Activated CD4-positive, alpha-beta T cell treated with anti-CD3 and anti-CD28 coated beads for 24 hours (primary cell): ENCODE measurements at regions not wholly inside any gene's neighbourhood (a gene's known extent, or its start where the extent isn't known, plus 50 kb on each side); places are given as distances from the start of the nearest gene placed in this dataset.
"Not testable (repeated sequence)": the region's sequence is repeated elsewhere in the genome, so short reads cannot be mapped to it uniquely, and the experiment has no call there.

Experiments
- DNase-seq, 2 donors: peaks; one replicate each; pipeline ENCODE4 v3.0.0-alpha.2; 2020; ENCODE audit warnings: low read depth in 2 of 2

DNA sequence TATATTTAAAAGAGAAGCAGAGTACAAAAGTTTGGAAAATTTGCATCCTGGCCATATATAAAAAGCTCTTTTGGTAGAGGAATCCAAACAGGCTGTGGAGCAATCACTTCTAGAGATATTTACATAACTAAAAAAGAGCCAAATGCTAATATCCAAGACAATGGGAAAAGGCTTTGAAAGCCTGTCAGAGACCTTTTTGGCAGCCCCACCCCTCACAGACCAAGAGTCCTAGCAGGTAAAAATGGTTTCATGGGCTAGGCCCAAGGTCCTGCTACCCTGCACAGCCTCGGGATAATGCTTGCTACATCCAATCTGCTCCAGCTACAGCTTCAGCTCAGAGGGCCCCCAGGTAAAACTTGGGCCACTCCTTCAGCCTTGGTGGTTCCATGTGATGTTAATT is 430.2 kb upstream of the KCND2 start:
- no peak for DNase-seq

DNA sequence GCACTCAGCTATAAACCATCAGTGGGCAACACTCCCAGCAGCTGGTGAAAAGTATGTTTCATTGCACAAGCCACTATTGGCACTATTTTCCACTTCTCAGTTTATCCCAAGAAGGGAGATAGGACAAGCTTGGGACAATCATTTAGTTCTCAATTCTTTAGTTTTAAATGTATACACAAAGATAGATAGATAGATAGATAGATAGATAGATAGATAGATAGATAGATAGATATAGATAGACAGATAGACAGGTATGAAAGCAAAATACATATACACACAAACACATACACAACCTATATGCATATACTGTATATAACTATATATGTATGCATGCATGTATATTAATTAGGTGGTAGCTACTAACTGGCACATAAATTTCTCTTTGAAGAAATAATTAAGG is 411.6 kb upstream of the KCND2 start:
- DNase-seq = no peak

DNA sequence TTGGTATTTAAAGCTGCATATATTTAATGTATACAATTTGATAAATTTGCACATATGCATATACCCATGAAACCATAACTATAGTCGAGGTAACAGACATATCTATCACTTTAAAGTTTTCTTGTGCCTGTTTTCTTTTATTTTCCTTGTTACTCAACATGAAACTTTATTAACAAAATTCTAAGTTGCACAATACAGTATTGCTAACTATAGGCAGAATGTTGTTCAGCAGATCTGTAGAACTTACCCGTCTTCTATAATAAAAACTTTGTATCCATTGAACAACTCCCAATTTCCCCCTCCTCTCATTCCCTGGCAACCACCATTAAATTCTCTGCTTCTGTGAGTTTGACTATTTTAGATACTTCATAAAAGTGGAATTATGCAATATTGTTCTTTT is 404.6 kb upstream of the KCND2 start:
- no peak for DNase-seq

DNA sequence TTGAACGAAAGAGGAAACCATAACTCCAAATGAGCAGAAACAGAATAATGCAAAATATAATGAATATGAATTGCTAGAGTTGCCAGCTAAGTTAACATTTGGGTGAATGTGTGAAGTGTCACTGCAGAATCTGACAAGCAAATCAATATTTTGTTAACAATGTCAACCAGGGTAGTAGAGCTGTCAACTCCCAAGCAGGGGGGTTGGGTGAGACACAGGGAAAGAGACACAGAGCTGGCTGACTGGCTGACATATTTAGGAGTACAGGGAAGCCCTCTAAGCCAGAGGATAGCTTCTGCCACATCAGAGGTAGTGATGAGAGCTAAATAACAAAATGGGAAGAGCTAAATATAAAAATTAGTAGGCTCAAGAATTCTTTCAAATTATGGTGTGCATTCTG is 393.1 kb upstream of the KCND2 start:
- no peak for DNase-seq

DNA sequence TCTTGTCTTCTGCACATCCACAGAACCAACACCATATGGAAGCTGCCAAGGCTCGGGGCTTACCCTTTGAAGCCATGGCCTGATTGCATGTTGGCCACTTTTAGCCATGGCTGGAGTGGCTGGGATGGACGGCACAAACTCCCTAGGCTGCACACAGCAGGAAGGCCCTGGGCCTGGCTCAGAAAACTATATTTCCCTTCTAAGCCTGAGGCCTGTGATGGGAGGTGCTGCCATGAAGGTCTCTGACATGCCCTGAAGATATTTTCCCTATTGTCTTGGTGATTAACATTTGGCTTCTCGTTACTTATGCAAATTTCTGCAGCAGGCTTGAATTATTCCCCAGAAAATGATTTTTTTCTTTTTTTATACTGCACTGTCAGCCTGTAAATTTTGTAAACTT is 387.0 kb upstream of the KCND2 start:
- DNase-seq = no peak

DNA sequence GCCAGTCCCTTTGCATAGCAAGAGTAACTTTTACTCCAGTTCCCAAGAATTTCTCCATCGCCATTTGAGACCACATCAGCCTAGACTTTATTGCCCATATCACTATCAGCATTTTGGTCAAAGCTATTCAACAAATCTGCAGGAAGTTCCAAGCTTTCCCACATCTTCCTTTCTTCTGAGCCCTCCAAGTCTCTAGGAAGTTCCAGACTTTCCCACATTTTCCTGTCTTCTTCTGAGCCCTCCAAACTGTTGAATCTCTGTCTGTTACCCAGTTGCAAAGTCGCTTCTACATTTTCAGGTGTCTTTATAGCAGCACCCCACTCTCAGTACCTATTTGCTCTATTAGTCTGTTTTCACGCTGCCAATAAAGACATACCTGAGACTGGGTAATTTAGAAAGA is 386.4 kb upstream of the KCND2 start:
- DNase-seq = not testable (repeated sequence)

DNA sequence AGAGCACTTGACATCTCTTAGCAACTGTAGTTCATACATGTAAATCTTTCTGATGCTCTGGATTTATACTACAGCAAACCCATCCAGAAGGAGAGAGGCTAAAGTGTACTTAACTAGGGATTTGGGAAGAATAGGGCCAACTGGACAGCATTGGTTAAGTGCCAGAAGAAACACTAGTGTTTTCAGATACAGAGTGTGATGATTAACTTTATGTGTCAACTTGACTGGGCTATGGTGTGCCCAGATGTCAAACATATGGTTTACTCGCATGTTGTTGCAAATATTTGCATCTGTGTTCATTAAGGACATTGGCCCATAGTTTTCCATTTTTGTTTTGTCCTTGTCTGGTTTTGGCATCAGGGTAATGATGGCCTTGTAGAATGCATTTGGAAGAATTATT is 384.7 kb upstream of the KCND2 start:
- DNase-seq = no peak

DNA sequence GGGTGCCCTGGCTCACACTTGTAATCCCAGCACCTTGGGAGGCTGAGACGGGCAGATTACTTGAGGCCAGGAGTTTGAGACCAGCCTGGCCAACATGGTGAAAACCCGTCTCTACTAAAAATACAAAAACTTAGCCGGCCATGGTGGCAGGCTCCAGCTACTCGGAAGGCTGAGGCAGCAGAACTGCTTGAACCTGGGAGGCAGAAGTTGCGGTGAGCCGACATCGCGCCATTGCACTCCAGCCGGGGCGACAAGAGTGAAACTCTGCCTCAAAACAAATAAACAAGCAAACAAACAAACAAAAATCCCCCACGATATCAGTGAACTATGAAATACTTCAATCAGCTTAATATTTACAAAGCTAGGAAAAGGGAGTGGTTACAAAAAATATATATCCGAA is 382.3 kb upstream of the KCND2 start:
- DNase-seq = no peak

DNA sequence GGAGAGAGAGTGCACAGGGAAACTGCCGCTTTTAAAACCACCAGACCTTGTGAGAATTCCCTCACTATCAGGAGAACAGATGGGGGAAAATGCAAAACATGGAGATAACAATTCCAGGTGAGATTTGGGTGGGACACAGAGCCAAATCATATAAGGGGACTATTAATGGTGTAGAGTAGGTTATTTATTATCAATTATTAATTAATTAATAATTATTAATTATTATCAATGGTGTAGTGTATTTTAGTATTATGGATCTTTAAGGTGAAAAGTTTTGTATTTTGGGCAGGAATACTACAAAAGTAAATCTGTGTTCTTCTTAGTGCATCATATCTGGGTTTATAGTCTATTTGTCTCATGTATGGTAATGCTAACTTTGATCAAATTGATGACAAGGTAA is 377.7 kb upstream of the KCND2 start:
- DNase-seq = no peak

DNA sequence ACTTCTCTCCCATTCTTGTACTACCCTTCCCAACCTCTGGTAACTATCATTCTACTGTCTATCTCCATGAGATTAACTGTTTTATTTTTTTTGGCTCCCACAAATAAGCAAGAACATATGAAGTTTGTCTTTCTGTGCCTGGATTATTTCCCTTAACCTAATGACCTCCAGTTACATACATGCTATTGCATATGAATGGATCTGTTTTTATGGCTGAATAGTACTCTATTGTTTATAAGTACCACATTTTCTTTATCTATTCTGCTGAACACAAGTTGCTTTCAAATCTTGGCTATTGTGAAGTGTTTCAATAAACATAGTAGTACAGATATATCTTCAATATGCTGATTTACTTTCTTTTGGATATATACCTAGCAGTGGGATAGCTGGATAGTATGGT is 376.6 kb upstream of the KCND2 start:
- DNase-seq = no peak

DNA sequence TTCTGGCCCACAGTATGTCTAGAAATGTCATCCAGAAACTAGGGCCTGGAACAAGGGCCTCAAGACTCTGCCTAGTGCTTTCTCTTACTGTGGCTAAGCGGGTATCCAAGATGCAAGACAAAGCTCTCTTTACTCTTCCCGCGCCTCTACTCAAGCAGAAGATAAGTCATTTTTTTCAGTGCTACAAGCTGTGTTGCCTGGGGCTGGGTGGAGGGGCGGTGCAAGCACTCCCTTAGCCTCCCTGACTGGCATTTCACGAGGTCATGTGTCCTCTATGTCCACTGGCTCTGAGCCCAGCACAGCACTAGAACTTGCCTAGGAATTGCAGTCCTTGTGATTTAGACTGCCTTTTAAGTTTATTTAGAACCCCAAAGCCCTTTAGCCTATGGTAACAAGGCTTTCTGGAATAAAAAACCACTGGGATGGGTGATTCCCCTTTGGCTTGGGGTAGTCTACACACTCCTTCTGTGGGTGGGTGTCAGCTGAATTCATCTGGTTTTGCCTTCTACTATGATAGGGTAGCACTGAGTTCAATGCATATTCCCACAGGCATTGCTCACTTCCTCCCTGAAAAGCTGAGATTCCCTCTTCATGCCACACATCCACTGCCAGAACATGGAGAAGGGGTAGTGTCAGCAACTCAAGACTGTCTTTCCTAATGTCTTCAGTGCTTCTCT is 371.8 kb upstream of the KCND2 start:
- DNase-seq = no peak

DNA sequence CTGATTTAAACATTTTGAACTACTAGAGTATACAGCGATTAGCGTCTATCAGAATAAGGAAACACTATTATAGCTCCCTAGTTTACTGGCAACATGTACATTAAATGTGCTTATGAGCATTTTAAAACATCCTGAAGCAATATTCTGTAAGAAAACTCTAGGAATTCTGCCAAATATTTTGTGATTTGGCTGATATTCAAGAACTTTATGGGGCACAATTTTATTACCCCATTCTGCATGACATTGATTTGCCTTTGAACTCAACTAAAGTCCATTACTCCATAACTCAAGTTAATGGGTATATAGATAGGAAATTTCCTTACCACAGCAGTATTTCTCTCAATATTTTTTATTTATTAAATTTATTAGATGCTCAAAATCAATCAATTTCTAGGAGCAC is 369.9 kb upstream of the KCND2 start:
- no peak for DNase-seq

DNA sequence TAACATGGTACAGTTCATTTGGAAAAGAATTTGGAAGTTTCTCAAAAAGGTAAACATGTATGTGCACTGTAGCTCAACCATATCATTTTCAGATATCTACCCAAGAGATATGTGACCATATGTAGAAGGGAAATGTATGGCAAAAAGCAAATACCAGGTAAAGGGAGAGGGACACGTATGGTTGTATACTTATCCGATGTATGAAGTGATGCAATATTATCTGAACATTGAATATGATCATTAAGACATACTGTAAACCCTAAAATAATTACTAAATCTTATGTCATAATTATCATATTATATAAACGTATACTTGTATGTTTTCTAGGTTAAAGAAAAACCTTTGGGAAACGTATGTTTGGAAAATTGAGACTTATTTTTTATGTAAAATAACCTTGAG is 367.5 kb upstream of the KCND2 start:
- DNase-seq = no peak

DNA sequence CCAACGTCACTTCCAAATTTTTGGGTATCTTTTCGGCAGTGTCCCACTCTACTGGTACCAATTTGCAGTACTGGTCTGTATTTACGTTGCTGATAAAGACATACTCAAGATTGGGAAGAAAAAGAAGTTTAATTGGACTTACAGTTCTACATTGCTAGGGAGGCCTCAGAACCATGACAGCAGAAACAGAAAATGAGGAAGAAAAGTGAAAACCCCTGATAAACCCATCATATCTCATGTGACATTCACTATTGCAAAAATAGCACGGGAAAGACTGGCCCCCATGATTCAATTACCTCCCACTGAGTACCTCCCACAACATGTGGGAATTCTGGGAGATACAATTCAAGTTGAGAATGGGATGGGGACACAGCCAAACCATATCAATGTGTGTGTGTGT is 364.0 kb upstream of the KCND2 start:
- DNase-seq = no peak

DNA sequence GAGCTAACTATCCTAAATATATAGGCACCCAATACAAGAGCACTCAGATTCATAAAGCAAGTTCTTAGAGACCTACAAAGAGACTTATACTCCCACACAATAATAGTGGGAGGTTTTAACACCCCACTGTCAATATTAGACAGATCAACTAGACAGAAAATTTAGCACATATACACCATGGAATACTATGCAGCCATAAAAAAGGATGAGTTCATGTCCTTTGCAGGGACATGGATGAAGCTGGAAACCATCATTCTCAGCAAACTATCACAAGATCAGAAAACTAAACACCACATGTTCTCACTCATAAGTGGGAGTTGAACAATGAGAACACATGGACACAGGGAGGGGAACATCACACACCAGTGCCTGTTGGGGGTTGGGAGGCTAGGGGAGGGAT is 358.9 kb upstream of the KCND2 start:
- not testable (repeated sequence) for DNase-seq

DNA sequence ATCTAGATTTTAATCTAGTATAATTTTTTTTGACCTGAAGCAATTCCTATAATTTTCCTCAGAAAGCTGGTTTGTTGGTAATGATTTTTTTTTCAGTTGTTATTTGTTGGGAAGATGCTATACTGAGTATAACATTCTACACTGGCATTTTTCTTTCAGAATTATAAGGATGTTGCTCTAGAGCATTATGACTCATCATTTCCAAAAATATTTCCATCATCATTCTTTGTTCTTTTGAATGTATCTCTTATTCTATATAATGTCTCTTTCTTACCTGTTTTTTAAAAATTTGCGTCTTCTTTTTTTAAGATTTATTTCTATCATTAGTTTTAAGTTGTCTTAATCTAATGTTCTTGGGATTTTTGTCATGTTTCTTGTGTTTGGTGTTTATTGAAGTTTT is 356.5 kb upstream of the KCND2 start:
- DNase-seq = no peak

DNA sequence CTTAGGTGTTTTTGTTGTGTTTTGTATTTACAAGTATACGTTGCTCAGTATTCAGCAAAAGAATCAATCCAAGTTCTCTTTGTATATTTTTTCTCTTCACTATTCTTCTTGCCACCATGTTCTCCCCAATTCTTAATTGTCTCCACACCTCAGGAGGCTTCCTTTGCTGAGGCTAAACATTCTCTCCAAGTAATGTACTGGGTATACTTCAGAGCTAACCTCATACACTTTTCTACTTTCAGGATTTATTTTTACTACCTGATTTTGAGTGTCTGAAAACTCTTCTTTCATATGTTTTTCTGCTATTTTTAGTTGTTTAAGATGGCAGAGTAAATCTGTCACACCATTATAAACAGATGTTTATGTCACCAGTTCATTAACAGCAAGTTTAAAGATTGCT is 354.8 kb upstream of the KCND2 start:
- no peak for DNase-seq

DNA sequence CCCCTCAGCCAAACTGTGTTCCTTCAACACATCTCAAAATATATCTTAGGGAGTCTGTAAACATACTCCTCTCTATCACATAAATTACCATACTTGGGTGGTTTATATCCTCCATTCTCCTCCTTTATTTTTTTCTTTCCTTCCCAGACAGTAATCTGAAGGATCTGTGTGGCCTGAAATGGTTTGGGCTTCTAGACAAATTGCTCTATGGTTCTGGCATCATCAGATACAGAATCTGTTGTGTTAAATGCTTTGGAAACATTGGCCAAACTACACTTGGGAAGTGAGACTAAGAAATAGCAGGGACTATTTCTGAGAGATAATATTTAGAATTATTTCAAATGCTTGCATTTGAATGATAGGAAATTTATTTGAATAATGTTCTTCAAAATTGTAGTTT is 353.0 kb upstream of the KCND2 start:
- DNase-seq = no peak

DNA sequence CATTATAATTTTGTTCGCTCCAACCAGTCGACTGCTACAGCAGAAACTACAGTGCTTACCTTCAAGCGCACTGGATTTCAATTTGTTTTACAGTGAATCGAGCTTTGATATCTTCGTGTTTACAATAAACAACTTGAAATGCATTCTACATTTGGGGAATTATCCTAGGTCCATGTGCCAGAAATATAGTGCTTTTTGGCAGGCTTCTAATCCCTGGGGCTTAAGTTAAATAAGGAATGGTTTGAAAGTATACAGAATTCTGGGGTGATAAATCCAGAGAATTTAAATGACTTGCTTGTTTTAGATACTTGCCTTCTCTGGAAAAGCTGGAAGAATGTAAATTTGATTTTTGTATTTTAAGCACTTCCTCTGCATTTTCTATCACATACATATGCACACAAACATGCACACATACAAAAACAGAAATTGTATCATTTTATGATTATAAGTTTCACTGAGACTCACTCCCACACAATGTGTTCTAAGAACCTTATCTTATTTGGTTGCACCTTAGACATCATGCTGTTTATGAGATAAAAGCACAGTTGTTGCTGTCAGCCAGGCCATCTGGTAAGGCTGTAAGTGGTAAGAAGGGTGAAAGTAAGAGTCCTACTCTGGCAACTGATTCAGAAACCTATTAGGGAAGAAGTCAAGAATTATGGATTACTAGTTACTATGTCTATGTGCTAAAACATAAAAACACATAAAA is 347.2 kb upstream of the KCND2 start:
- DNase-seq = no peak

DNA sequence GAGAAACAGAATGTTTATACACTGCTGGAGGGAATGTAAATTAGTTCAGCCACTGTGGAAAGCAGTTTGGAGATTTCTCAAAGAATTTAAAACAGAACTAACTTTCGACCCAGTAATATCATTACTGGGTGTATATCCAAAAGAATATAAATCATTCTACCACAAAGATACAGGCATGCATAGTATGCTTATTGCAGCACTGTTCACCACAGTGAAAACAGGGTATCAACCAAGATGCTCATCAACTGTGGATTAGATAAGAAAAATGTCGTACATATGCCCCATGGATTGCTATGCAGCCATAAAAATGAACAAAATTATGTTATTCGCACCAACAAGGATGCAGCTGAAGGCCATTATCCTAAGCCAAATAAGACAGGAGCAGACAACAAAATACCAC is 343.1 kb upstream of the KCND2 start:
- no peak for DNase-seq

DNA sequence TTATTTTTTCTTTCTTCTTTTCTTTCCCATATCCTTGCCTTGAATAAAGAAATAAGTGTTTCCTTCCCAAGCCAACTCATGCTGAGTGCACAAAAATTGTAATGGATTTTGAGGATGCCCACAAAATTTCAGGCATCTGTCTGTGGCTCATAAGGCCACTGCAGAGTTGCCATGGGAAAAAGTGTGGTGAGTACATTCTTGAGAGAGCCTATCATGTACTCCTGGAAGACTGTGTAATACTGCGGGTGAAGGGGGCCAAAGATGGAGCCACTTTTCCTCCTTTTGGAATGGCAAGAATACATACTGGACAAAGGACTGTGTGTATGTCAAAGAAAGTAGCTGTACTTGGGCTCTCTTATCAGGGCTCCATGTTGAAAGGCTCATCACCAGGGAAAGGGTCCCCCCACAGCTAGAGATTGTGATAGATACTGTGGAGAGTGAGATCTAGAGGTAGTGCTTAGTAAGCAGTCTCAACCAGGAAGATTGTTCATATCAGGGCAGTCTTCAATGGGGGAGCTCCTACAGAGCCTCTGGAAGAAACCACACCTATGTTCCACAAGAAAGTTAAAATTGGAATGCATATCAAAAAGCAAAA is 341.6 kb upstream of the KCND2 start:
- DNase-seq = no peak

DNA sequence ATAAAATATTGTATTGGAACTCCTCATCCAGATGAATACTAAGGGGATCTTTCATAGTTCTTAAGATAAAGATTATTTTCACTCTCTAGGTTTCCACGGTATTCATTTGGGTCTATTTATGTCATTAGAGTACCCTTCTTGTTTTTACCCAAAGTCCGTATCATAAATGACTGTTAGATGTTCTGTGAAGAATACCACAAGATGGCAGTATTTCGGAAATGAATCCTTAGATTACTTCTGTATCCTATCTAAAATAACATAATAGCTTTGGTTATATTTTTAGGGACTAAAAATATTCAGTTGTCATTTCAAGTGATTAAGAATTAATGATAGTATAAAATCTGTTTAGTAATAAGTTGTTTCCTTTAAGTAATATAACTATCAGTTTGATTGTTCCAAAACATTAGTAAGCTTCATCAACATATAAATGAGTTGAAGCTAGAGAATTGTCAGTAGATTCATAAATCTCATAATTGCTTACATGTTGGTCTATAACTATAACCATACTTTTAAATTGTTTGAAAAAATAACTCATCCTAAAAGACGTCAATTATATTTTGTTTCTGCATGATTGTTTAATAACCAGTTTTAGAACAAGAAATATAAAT is 337.5 kb upstream of the KCND2 start:
- no peak for DNase-seq

DNA sequence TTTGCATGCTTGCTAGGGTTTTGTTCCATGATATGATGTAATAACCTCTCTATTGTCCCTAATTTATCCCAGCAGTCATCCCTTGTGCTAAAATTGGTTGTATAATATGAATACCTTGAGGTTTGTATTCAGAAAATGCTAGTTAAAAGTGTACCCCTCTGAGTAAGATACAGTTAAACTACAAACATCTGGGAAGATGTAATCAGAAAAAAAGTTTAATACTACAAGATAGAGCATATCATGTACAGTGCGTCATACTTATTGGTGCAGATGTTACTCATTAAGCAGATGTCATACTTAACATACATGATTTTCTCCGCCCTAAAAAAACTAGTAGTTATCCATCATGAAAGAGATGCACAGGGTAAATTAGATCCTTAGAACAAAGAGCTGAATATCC is 336.1 kb upstream of the KCND2 start:
- no peak for DNase-seq
